Immature natural killer cell (primary cell): ENCODE measurements at regions not wholly inside any gene's neighbourhood (a gene's known extent, or its start where the extent isn't known, plus 50 kb on each side); places are given as distances from the start of the nearest gene placed in this dataset.

ENCODE experiments used
- DNase-seq, 3 donors: peaks; one replicate each; pipeline ENCODE4 v3.0.0; 2022; ENCODE audit warnings: mixed read lengths in 1 of 3
- H3K27ac Mint-ChIP-seq, 6 donors: one replicate each; pipeline ENCODE4 v1.8.0; 2020; ENCODE audit warnings: mixed read lengths in 6 of 6, mild to moderate bottlenecking in 5 of 6, inconsistent platforms in 4 of 6, moderate library complexity in 3 of 6
- H3K27me3 Mint-ChIP-seq, 3 donors: one replicate each; pipeline ENCODE4 v1.8.0; 2020 to 2021; ENCODE audit warnings: low read depth in 3 of 3, mild to moderate bottlenecking in 3 of 3, mixed read lengths in 3 of 3, moderate library complexity in 3 of 3, inconsistent platforms in 1 of 3
- H3K36me3 Mint-ChIP-seq, 3 donors: one replicate each; pipeline ENCODE4 v1.8.0; 2020; ENCODE audit warnings: mixed read lengths in 3 of 3, inconsistent platforms in 2 of 3, mild to moderate bottlenecking in 2 of 3
- H3K4me1 Mint-ChIP-seq, 2 donors: one replicate each; pipeline ENCODE4 v1.8.0; 2020; ENCODE audit warnings: inconsistent platforms in 2 of 2, mild to moderate bottlenecking in 2 of 2, mixed read lengths in 2 of 2, moderate library complexity in 1 of 2
- H3K4me3 Mint-ChIP-seq, 5 donors: one replicate each; pipeline ENCODE4 v1.8.0; 2020; ENCODE audit warnings: mild to moderate bottlenecking in 5 of 5, mixed read lengths in 5 of 5, inconsistent platforms in 3 of 5, moderate library complexity in 3 of 5
- H3K9me3 Mint-ChIP-seq, 6 donors: one replicate each; pipeline ENCODE4 v1.8.0; 2020; ENCODE audit warnings: mild to moderate bottlenecking in 6 of 6, mixed read lengths in 6 of 6, inconsistent platforms in 4 of 6, moderate library complexity in 3 of 6

DNA sequence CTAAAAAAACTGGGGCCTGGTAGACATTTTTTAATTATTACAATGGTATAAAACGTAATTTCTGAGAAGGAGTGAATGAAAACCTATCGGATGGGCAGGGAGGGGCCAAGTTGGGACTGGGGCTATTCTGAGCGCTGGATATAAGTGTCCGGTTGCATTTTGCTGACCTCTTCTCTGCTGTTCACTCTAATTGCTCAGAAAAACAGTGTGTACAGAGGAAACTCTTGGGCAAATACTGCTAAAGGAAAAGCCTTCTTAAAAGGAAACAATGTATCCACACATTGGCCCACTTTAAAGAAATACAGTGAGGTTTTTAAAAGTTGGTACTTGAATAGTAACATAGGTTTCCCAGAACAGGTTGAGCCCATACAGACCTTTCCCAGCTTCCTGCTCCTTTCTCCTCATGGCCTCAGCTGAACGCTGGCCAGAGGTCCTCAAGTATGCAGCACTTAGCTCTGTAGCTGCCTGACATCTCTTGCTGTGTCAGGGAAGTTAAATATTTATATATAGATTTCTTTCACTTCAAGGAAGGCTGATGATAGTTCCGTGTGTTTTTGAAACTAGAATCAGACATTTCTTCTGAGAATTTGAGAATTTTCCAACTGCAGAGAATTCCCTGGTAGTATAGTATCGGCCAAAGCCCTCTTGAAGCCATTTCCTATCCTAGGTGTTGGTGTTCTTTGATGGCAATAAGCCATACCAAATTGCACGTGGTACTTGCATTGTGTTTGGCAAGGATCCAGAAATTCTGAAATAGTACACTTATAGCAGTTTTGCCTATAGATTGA lies 97.1 kb upstream of the SLC4A4 start:
- Mint-ChIP-seq H3K9me3 (no peaks in the 10 kb centered on the region), H3K4me1 (peaks cover 8 to 10% of the 10 kb centered on the region in 2 donors), H3K27me3 (no peaks in the 10 kb centered on the region)

DNA sequence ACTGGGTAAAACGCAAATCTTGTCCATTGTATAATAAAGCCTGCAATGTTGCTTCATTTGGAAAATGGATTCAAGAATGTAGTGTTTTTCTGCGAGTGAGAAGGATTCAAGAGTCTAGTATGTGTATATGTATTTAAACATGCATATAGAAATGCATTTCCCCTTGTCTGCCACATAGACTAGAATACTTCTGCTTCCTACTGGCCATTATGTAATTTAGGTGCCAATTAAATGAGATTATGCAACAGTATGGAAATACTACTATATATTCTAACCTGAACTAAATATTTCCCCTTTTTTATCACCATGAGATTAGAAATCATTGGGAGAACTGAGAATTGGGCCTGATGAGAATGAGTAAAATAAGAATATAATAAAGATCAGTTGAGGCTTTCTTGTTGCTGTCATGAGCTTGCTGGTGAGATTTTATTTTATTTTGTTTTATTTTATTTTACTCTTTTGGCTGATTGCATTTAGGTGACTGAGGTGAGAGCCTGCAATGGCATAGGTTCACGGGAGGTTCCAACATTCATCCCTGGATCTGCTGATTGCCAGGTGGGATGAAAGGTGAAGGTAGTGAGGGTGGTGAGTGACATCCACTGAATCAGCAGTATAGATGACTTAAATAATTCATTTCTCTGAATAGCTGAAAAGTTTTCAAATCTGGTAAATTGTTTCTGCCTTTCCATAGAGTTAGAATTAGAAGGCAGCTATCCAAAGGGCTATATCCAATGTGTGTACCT lies 95.6 kb upstream of the SLC4A4 start:
- Mint-ChIP-seq H3K36me3 (peaks cover 0 to 6% (median 0%) of the 10 kb centered on the region in 3 donors), H3K27ac (no peak overlapping the region), H3K4me3 (no peak overlapping the region), H3K4me1 (peaks cover 8 to 10% of the 10 kb centered on the region in 2 donors), H3K9me3 (no peaks in the 10 kb centered on the region), H3K27me3 (peaks cover 0 to 1% (median 0%) of the 10 kb centered on the region in 3 donors)
- DNase-seq: no peak

More for the DNA sequence above, 97.1 kb upstream of the SLC4A4 start:
- H3K27ac Mint-ChIP-seq: no peak overlapping the region
- no peak for DNase-seq
- no peak overlapping the region for H3K4me3 Mint-ChIP-seq
- H3K36me3 Mint-ChIP-seq: peaks cover 0 to 6% (median 0%) of the 10 kb centered on the region in 3 donors

DNA sequence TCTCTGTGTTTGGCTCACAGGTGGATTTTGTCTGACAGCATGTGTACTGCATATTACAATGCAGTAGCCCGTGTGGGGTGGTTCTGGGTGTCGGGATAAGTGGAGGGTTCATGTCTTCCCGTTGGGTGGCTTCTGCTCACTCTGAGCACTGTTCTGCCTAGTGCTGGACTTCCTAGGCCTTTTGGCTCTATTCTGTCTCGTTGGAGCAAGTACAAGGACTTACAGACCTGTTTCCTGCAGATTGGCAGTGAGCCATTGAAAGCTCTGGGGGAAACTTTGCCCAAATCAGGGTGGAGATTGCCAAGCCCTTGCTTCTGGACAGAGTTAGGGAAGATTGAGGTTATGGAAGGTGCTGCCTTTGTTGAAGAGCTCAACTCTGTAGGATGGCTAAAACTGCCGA lies 91.1 kb upstream of the SLC4A4 start:
- no peak overlapping the region for H3K27ac Mint-ChIP-seq
- H3K9me3 Mint-ChIP-seq: no peaks in the 10 kb centered on the region

DNA sequence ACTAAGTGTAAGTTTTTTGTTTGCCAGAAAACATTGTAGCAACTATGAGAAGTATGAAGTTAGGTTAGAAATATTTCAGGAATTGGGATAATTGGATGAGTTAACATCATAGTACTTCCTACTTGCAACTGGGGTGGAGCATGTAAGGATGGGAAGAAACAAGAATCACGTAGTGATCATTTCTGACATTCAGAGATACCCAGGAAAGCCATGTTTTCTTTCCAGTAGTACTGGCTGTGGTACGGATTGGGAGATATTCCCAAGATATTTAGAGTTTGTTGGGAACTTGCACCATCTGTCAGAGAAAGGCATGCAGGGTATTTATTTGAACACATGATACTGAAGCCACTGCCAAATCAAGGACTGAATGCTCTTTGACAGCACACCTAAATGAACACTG lies 87.6 kb upstream of the SLC4A4 start:
- H3K27ac Mint-ChIP-seq: no peak overlapping the region
- no peak overlapping the region for H3K4me3 Mint-ChIP-seq
- H3K27me3 Mint-ChIP-seq: peaks cover 0 to 1% (median 0%) of the 10 kb centered on the region in 3 donors
- H3K36me3 Mint-ChIP-seq: peaks cover 5 to 14% (median 9%) of the 10 kb centered on the region in 3 donors
- peaks cover 13 to 21% of the 10 kb centered on the region in 2 donors for H3K4me1 Mint-ChIP-seq
- H3K9me3 Mint-ChIP-seq: no peaks in the 10 kb centered on the region
- DNase-seq: no peak

More for the DNA sequence above, 91.1 kb upstream of the SLC4A4 start:
- Mint-ChIP-seq H3K27me3 (peaks cover 0 to 1% (median 0%) of the 10 kb centered on the region in 3 donors), H3K36me3 (peaks cover 0 to 6% (median 0%) of the 10 kb centered on the region in 3 donors), H3K4me3 (no peak overlapping the region), H3K4me1 (no peaks in the 10 kb centered on the region)
- no peak for DNase-seq

DNA sequence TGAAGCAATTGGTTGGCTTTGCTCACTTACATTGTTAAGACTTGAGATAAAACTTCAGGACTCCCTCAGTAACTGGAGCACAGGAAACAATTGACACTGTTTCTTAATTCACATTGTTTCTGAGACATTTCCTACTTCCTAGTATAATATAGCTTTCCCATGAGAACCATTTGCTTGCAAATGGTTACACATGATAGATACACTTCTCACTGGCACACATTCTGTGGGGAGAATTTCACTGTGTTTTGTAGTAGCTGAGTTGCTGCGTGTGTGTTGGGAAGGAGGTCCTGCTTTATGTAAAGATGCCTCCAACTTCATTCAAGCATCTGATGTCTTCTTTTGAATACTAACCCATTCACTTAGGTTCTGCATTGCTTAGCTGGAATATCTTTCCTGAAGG lies 85.3 kb upstream of the SLC4A4 start:
- H3K36me3 Mint-ChIP-seq: peaks cover 8 to 19% (median 19%) of the 10 kb centered on the region in 3 donors
- H3K4me3 Mint-ChIP-seq: peak overlapping the region; percentile 30 to 72 (median 64)
- peaks cover 13 to 21% of the 10 kb centered on the region in 2 donors for H3K4me1 Mint-ChIP-seq
- H3K27ac Mint-ChIP-seq: peak overlapping the region in 1 of 6 donors; percentile 51
- H3K9me3 Mint-ChIP-seq: no peaks in the 10 kb centered on the region
- no peaks in the 10 kb centered on the region for H3K27me3 Mint-ChIP-seq
- DNase-seq: no peak

- peak overlapping the region in 1 of 6 donors; percentile 9 for H3K27ac Mint-ChIP-seq
These were observed 84.3 kb upstream of the SLC4A4 start for GRCh38 chr4:71254451-71255012.

GRCh38 chr4:71255976-71256375 lies 82.8 kb upstream of the SLC4A4 start:
- Mint-ChIP-seq H3K27me3 (no peaks in the 10 kb centered on the region), H3K4me3 (no peak overlapping the region), H3K4me1 (peaks cover 20 to 35% of the 10 kb centered on the region in 2 donors), H3K9me3 (no peaks in the 10 kb centered on the region), H3K27ac (peak overlapping the region in 1 of 6 donors; percentile 31), H3K36me3 (peaks cover 8 to 19% (median 19%) of the 10 kb centered on the region in 3 donors)
- no peak for DNase-seq

More at GRCh38 chr4:71254451-71255012, 84.3 kb upstream of the SLC4A4 start:
- H3K4me3 Mint-ChIP-seq: peak overlapping the region in 4 of 5 donors; percentile 62 to 72 (median 66)
- peaks cover 13 to 25% of the 10 kb centered on the region in 2 donors for H3K4me1 Mint-ChIP-seq
- no peaks in the 10 kb centered on the region for H3K9me3 Mint-ChIP-seq
- DNase-seq: no peak
- peaks cover 8 to 19% (median 19%) of the 10 kb centered on the region in 3 donors for H3K36me3 Mint-ChIP-seq
- H3K27me3 Mint-ChIP-seq: no peaks in the 10 kb centered on the region

DNA sequence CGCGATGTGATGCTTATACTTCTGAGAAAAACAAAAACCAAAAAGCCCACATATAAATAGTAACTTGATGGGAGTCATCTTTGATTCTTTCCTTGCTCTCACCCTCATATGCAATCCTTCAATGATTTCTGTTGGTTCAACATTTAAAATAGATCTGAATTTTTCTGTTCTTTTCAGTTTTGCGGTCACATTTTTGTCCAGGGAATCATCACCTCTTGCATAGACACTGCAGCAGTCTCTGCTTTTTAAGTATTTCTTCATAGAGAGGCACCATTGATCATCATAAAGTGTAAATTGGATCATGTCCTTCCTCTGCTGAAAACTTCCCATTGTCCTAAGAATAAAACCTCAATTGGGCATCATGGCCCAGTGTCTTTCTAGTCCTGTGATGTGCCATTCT lies 81.1 kb upstream of the SLC4A4 start:
- DNase-seq: no peak
- H3K27ac Mint-ChIP-seq: peak overlapping the region in 1 of 6 donors; percentile 38
- peaks cover 8 to 19% (median 19%) of the 10 kb centered on the region in 3 donors for H3K36me3 Mint-ChIP-seq
- no peaks in the 10 kb centered on the region for H3K27me3 Mint-ChIP-seq
- peaks cover 33 to 51% of the 10 kb centered on the region in 2 donors for H3K4me1 Mint-ChIP-seq
- no peak overlapping the region for H3K4me3 Mint-ChIP-seq
- H3K9me3 Mint-ChIP-seq: no peaks in the 10 kb centered on the region

- Mint-ChIP-seq H3K9me3 (no peaks in the 10 kb centered on the region), H3K4me3 (no peak overlapping the region), H3K27ac (no peak overlapping the region), H3K27me3 (no peaks in the 10 kb centered on the region), H3K4me1 (peaks cover 32 to 56% of the 10 kb centered on the region in 2 donors), H3K36me3 (peaks cover 8 to 19% (median 19%) of the 10 kb centered on the region in 3 donors)
- no peak for DNase-seq
These were observed 80.5 kb upstream of the SLC4A4 start for GRCh38 chr4:71258323-71258722.

DNA sequence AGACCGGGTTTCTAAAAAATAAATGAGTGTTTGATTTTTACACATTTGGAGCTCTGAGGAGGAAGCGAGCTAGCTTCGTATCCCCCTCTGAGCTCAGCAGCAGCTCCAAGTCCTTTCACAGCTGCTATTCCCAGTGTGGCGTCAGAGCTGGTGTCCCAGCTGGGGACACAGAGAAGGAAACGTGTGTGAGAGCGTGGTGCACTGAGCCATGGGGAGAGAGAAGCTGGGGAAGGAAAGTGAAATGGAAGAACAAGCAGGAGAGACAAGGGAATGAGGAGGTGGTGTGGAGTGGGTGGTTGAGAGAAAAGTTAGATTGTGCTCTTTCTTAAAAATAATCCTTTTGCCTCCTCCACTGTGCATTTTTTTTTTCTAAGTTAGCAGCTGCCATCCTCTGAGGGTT lies 79.5 kb upstream of the SLC4A4 start:
- Mint-ChIP-seq H3K27ac (peak overlapping the region in 1 of 6 donors; percentile 66), H3K9me3 (no peaks in the 10 kb centered on the region), H3K36me3 (peaks cover 8 to 19% (median 19%) of the 10 kb centered on the region in 3 donors), H3K27me3 (no peaks in the 10 kb centered on the region), H3K4me3 (no peak overlapping the region), H3K4me1 (peaks cover 25 to 48% of the 10 kb centered on the region in 2 donors)
- no peak for DNase-seq

- DNase-seq: no peak
- no peaks in the 10 kb centered on the region for H3K27me3 Mint-ChIP-seq
- H3K4me1 Mint-ChIP-seq: peaks cover 20 to 41% of the 10 kb centered on the region in 2 donors
- no peak overlapping the region for H3K27ac Mint-ChIP-seq
- H3K36me3 Mint-ChIP-seq: peaks cover 7 to 19% (median 18%) of the 10 kb centered on the region in 3 donors
- H3K4me3 Mint-ChIP-seq: no peak overlapping the region
- no peaks in the 10 kb centered on the region for H3K9me3 Mint-ChIP-seq
These were observed 78.9 kb upstream of the SLC4A4 start for GRCh38 chr4:71259911-71260331.

- Mint-ChIP-seq H3K27me3 (no peaks in the 10 kb centered on the region), H3K36me3 (peaks cover 3 to 18% (median 11%) of the 10 kb centered on the region in 3 donors), H3K4me3 (no peak overlapping the region), H3K27ac (peak overlapping the region in 1 of 6 donors; percentile 49), H3K4me1 (peaks cover 20 to 37% of the 10 kb centered on the region in 2 donors), H3K9me3 (no peaks in the 10 kb centered on the region)
- DNase-seq: no peak
These were observed 78.3 kb upstream of the SLC4A4 start for GRCh38 chr4:71260544-71260943.

DNA sequence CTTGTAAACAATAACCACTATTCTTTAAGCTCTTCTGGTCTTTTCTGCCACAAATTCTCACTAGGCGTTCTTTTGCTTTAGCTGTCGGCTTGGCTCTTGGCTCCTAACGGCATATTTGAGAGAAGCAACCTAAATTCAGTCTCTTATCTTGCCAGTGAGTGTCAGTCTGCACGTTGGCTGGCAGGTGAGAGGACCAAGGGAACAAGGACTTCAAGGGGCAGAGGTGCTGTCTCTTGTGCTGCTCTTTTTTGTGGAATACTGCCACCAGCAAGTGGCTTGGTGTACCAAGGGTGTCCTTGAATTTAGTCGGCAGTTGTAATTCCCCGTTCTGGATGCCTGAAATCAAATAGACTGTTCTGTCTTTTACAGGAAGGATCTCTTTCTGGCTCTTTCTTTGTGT lies 77.8 kb upstream of the SLC4A4 start:
- Mint-ChIP-seq H3K27me3 (no peaks in the 10 kb centered on the region), H3K4me1 (peaks cover 20 to 37% of the 10 kb centered on the region in 2 donors), H3K27ac (peak overlapping the region in 1 of 6 donors; percentile 23), H3K9me3 (no peaks in the 10 kb centered on the region), H3K4me3 (no peak overlapping the region), H3K36me3 (peaks cover 3 to 13% (median 7%) of the 10 kb centered on the region in 3 donors)
- DNase-seq: no peak
